GM19238 (cell line): ENCODE measurements at regions not wholly inside any gene's neighbourhood (a gene's known extent, or its start where the extent isn't known, plus 50 kb on each side); places are given as distances from the start of the nearest gene placed in this dataset.
"Not testable (repeated sequence)": the region's sequence is repeated elsewhere in the genome, so short reads cannot be mapped to it uniquely, and the experiment has no call there.

Experiments used
- DNase-seq: peaks from one replicate; pipeline ENCODE4 v3.0.0; 2011; ENCODE audit warnings: low spot score; ENCODE audit not compliant: insufficient read length

DNA sequence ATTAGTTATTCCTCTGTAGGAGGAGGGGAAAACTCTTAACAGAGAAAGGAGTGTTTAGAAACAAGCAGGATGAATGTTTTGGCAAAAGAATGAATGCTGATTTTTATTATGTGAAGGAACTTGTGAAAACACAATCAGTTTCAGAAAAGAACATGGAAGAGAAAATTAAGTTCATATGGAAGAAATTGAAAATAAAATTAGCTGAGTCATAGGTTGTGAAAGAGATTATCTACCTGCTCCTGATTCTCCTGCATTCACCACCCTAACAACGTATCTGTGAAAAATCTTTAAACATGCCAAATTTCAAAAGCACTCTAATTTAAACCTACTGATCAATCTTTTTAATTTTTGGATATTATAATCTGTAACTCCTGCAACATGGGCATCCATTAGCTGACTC lies 227.3 kb upstream of the RSPO3 start:
- DNase-seq: no peak

DNA sequence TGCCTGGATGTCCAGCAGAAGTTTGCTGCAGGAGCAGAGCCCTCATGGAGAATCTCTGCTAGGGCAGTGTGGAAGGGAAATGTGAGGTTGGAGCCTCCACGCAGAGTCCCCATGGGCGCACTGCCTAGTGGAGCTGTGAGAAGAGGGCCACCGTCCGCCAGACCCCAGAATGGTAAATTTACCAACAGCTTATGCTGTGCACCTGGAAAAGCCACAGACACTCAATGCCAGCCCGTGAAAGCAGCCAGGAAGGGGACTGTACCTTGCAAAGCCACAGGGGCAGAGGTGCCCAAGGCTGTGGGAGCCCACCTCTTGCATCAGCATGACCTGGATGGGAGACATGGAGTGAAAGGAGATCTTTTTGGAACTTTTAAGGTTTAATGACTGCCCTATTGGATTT lies 225.6 kb upstream of the RSPO3 start:
- not testable (repeated sequence) for DNase-seq

DNA sequence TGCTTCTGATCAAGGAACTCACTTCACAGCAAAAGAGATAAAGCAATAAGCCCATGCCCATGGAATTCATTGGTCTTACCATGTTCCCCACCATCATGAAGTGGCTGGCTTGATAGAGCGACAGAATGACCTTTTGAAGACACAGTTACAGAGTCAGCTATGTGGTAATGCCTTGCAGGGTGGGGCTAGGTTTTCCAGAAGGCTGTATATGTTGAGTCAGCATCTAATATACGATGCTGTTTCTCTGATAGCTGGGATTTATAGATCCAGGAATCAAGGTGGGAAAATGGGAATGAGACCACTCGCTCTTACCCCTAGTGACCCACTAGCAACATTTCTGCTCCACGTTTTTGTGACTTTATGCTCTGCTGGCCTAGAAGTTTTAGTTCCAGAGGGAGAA lies 220.7 kb upstream of the RSPO3 start:
- no peak for DNase-seq

DNA sequence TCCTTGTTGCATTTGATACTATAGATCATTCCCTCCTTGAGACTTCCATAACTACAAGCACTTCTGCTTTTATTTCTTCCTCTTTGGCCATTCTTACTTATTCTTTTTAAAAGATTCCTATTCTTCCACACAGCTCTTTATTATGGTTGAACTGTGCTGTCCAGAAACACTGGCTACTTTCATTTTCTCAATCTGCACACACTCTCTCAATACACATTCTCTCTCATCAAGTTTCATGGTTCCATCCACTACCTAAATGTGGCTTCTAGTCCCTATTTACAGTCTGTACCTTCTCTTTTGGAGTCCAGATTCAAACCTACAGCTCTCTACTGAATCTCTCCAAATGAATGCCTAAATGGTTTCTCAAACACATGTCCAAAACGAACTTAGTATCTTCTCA lies 214.3 kb upstream of the RSPO3 start:
- no peak for DNase-seq

DNA sequence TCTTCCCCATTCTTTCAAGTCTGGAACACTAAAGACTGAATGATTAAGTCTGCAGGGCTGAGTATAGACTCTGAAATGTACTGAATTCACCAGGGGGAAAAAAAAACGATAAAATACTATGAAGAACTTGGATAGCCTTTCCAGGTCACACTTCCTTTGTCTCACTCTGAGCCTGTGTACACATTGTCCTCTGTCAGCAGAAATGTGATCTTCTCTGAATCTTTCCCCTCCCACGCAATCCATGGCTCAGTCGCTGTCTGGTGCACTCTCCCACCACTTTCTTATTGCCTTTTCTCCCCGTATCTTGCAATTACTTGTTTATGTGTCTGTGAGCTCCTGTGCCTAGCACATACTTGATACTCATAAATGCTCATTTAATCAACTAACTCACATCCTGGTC lies 212.6 kb upstream of the RSPO3 start:
- no peak for DNase-seq

DNA sequence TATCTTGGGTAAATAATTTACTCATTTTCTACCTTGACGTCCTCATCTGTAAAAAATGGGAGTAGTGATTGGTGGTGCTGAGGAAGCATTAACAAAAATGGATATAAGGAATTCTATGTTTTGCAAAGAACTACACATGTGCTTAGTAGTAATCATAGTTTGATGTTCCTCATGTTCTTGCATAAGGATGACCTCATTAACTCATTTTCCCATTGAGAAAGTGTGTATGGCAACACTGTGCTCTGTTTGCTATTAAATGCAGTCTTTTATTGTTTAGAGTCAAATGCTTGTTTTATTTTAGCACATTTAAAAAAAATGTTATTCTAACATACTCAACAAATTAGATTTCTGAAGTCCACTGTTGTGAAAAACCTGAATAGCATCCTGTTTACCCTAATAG lies 211.2 kb upstream of the RSPO3 start:
- DNase-seq: no peak

DNA sequence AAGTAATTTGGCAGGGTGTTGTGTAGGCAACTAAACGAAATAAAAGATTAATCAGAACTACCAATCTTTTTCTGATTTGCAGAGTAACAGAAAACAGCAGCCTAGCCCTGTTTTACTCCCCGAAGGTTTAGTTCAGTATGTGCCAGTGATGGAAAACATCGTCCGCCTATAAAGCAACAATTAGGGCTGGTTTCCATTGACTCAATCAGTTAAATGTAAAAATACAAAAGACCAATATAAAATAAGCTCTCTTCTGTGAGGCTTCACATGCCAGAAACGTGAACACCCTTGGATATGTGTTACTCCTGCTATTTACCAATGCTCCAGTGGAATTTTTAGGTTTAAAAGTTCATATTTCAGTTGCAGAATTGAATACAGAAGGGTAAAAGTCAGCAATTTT lies 210.5 kb upstream of the RSPO3 start:
- no peak for DNase-seq

DNA sequence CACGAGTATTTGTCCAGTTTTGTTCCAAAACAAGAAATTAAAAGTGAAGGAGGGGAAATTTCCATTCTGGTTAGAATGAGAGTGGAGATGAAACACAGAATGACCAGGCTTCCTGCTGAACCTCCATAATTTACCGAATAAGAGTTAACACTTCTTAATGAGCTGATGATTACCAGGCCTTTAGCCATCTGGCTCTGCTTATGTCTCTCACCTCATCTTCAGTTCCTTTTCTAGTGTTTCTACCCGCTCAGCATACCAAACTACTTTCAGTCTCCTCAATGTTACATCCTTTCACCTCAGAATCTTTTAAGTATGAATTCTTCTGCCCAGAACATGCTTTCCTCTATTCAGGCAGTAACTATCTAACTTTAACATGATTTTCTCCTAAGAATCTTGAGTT lies 209.0 kb upstream of the RSPO3 start:
- no peak for DNase-seq

DNA sequence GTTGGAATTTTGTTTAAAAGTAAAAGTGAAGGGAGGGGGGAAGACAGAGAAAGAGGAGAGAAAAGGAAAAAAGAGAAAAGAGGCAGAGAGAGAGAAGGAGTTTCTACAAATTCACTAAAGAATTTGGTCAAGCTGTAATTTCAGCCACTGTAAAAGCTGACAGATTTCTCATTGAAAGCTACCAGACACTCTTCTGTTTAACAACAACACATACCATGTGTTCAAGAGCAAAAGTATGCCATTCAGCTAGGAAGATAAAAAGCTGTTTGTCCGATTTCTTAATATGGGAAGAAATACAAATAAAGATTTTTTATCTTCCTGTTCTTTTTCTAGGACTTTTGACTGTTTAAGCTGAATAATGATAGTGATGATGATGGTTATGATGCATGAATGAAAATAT lies 204.8 kb upstream of the RSPO3 start:
- DNase-seq: no peak

DNA sequence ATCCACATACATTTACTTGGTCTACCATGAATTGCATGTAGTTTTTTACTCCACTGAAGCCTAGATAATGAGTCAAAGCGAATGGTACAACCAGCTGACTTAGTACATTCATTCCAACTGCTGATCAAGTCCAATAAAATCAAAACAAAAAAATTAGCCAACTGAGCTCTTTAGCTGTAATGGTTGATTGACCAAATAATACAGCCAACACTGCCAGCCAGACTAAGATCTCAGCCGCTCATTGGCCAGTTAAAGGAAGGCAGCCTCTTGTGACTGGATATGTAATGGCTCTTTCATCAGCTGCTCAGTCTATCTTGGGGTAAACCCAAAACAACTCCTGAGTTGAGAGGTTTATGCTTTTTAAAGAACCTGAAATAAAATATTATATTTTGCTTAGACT lies 204.3 kb upstream of the RSPO3 start:
- DNase-seq: no peak

DNA sequence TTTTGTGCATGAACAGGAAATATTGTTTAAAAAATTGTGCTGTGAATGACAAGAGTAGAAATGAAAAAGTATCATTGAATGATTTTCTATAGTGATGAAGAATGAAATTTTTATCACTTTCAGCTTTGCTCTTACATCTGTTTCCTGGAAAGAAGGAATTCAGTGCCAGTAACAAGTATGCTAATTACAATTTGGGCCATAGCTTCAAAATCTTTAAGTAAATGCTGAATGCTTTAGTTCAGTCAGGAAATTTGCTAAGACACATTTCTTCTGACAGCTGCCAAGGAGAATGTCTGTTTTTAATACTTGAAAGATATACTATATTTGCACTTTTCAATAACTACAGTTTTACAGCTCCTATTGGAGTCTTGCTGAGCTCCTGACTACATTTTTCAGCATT lies 203.7 kb upstream of the RSPO3 start:
- DNase-seq: no peak

DNA sequence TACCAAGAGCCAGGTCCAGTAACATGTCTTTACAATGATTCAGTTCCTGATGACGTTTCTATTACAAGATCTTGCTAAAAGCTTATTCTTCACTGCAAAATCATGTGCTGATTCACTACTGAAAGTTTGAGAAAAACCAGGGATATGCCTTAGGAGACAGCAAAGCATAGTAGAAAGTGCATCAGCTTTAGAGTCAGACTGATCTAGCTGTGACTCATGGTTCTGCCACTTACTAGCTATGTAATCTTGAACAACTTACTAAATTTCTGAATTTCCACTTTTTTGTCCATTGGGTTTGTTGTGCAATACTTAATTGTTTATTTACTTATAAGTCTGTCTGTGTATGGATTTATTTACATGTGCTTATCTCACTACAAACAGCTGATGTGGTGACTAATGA lies 198.5 kb upstream of the RSPO3 start:
- no peak for DNase-seq

DNA sequence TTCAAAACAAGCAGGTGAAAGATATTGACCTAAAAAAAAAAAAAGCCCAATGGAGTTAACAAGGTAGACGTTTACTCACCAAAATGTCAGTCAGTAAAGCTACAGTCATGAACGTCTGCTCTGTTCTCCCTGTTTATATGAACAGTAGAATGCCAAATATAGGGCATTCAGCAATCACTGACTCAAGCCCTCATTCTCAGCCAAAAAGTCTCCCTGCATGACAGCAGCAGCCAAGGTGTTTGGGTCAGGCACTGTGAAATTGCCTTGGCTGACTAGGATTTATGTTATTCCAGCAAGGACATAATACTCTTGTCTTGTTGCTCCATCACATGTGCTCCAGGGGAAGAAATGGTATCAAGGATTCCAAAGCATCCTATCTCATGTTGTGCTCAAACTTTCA lies 194.7 kb upstream of the RSPO3 start:
- no peak for DNase-seq

DNA sequence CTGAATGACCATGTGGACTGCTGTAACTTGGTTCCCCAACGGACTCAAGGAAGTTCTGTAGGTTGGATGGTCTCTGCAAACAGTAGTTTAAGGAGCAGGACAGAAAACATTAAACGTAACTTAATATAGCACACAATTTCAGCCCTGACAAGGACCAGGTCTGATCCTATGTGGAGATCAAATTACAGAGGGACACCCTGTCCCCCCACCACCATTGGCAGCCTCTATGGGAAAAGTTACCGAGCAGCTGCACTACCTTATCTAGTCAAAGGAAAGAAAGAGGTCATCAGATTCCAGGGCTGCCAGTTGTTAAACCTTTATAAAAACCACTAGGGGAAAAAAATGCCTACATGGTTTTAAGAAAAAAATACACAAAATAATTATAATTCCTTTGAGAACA lies 191.5 kb upstream of the RSPO3 start:
- DNase-seq: no peak

DNA sequence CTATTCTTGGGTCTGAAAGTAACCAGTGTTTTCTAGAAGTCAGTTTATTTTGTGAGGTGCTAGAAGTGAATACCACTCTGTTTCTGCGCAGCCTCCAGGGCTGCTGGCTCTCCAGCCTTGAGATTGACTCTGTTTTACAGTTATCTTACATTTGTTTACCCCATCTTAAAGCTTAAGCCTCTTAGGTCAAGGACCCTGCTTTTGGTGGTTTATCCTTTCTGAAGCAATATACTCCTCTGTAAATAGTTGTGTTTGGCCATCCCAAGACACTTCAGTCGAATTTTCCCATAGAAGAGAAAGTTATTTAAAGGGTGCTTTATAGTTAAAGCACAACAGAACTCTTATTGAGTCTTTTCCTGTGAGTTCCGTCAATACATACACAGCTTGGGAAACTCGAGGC lies 190.6 kb upstream of the RSPO3 start:
- DNase-seq: no peak

DNA sequence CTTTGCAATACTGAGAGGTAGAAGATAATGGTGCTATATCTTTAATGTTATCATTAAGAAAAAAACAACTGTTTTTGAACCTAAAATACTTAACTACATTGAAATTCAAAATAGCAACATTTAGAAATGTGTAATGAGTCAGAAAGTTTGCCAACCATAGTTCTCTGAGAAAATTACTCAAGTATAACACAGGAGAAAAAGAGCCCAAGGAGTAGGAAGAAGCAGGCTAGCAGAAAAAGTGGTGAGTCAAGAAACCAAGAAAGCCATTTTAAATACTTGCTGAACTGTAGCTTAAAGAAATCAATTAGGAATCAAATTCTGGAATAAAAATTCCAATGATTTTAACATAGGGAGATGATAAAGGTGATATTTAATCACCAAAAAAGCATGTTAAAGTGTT lies 181.0 kb upstream of the RSPO3 start:
- DNase-seq: no peak

DNA sequence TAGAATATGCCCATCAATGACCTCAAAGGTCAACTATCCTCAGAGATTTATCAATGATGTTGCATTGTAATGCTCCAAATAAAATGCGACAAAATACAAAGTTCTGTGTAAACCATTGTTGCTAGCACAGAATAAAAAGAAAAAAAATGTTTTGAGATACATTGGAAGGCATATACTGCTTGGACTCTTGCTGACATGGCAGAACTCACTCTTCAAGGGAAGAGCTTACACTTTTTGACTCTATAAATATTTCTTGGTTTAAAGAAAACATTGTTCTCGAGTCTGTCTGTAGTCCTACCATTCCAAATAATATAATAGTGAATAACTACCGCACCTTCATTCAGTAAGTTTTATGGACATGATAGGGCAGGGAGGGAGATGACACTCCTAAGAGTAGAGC lies 178.7 kb upstream of the RSPO3 start:
- DNase-seq: no peak

DNA sequence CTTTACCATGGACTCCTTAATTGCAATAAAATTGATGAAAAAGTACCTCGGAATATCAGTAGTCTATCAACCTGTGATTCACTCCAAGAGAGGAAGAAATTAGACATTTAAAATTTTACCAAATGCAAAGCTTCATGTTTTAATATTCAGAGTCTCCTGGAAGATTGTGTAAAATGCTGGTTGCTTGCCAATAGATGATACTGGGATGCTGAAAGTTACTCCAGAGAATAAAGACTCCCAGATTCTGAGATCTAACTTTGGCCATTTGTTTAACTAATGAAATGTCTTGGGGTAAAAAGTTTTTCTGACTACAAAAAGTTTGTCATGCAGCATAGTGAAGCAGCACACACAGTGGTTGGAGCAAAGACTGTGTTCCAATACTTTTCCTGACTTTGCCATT lies 176.7 kb upstream of the RSPO3 start:
- DNase-seq: no peak

DNA sequence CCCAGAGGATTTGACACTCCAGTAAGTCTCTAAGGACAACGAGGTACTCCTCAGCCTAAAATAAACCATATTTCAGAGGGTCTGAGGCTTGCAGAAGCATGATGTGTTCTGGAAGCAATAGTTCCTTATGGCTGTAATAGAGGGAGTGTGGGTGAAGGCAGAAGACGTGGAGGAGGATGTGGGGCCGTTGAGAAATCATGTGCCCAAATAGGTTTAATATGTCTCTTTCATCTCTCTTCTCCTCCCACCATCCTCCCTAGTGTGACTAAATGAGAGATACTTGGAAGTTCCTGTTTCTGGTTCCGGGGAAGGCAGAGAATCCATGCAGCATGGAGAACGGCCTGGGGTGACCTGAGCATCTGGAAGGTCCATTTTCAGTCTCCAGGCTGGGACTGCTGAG lies 174.0 kb upstream of the RSPO3 start:
- no peak for DNase-seq

DNA sequence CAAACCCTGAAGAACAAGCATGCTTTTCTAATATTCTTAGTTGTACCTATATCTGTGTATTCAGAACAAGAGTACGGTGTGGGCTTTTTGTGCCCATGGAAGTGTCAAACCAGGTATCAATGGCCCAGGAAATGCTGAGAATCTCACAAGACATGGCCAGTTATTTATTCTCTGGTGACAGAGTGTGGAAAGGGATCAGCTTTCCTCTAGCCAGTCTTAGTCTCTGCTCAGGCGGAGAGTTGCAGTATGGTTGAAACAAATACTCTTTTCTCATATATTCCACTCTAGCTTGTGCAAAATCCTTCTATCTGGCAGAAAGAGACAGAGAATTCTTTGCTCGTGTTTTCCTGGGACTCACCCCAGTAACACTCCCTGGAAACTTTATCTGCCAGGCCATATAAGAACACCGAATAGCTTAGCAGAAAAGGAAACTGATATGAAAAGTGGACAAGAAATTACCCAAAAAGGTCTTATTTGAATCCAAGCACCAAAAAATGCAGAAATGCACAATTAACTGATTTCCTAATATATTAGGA lies 173.3 kb upstream of the RSPO3 start:
- DNase-seq: no peak

DNA sequence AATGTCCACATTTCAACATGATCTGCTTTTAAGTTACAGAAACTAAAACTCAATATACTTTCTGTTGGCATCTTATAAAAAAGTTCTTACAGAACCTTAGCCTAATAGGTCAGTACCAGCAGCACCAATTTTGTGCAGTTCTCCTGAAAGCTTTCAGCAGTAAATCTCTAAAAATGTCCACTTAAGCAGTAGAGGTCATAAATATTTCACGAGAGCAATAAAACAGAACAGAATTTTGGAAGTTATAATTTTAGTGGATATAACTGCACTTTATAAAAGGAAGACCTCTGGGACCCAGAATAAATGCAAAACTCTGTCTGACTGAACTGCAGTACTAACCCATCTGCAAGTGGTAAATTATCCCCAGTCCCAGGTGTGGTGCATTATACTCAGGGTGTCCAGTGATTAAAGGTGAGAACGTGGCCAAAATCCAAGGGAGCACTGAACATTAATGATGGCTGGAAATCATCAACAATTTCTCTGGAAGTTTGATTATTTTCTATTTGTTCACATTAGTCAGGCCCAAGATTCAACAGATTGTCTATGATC lies 172.6 kb upstream of the RSPO3 start:
- no peak for DNase-seq

DNA sequence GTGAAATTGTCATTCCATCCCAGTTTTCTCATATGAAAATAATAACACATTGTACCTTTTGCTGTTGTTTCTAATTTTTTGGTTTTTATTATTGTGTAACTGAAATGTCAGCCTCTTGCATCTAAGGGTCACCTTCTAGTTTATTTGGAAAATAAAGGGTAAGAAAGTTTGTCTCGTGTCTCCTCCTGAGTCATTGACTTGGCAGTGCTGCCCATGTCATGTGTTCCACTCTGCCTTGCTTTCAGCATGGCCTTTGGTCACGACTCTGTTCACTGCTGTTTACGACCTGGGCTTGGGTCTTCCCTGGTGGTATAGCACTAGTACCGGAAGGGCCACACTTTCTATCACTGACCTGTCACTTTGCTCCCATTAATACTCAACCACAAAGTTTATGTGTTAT lies 171.4 kb upstream of the RSPO3 start:
- no peak for DNase-seq

DNA sequence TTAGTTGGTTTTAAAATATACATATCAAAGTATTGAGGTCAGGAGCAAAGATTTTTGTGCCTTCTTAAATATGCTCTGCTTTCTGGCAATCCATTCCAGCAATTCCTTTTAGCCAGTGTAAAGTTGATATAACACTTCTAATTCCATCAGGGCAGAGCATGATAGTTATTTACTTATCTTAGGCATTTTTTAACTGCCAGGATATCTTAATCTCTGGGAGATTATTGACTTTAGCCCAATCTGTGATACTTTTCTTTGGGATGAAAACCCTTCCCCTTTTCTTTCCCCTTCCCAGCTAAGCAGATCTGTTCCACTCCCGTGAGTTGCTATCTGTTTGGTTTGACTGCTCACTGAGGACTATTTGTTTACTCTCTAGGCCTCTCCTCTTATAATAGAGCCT lies 168.7 kb upstream of the RSPO3 start:
- no peak for DNase-seq

DNA sequence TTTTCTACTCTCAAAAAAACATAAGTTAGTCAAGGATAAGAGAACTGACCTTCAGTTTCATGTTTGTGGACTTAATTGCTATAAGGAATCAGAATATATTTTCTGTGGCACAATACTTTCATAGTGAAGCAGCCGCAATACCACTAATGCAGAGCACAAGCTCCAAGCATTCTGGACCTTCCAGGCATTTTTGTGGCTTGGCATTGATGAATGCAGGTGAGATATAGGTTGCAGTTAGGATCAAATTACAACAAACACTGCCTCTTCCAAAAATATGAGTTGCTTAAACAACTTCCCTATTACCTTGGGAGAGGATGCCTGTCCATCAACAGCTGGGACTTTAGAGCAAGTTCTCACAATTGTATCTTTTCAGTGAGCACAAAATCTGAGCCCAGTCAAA lies 162.8 kb upstream of the RSPO3 start:
- no peak for DNase-seq
